H1 (cell line): ENCODE measurements at regions not wholly inside any gene's neighbourhood (a gene's known extent, or its start where the extent isn't known, plus 50 kb on each side); places are given as distances from the start of the nearest gene placed in this dataset.

Experiments used
- CTCF ChIA-PET: fragments of 300-600 bp; sonication (Branson Sonifier 250); formaldehyde crosslinking; loops from one replicate; lab custom pipeline; 2021; ENCODE audit not compliant: partially characterized antibody; lab: Charles Lee
- POLR2A ChIA-PET: fragments of 300-600 bp; sonication (Branson Sonifier 250); formaldehyde crosslinking; loops from one replicate; lab custom pipeline; 2021; ENCODE audit warnings: inconsistent platforms; ENCODE audit not compliant: partially characterized antibody; lab: Charles Lee
- DNase-seq, 2 experiments: peaks; one replicate each; pipeline versions ENCODE4 v3.0.0 to v3.0.0-alpha.2; 2010 to 2022; ENCODE audit warnings: low spot score in 2 of 2, low read depth in 1 of 2, mixed read lengths in 1 of 2
- FAIRE-seq: peaks from 2 replicates; lab custom pipeline; 2011; peaks lifted over from hg19 to GRCh38; lab: Jason Lieb, UNC
- H2AFZ ChIP-seq: 2 replicates; pipeline ENCODE4 v1.8.1; 2012; ENCODE audit warnings: low read length, inconsistent platforms
- H2AK5ac ChIP-seq: 2 replicates; pipeline ENCODE4 v1.6.1; 2013; ENCODE audit warnings: low read depth, low read length
- H2BK120ac ChIP-seq: replicated peaks from 2 replicates; pipeline ENCODE3; 2013; ENCODE audit warnings: low read depth, low read length, inconsistent platforms
- H2BK12ac ChIP-seq: 2 replicates; pipeline ENCODE4 v1.6.1; 2013; ENCODE audit warnings: low read depth, low read length
- H2BK15ac ChIP-seq: 2 replicates; pipeline ENCODE4 v1.6.1; 2013; ENCODE audit warnings: low read length
- H2BK20ac ChIP-seq: 2 replicates; pipeline ENCODE4 v1.6.1; 2013; ENCODE audit warnings: low read length
- H2BK5ac ChIP-seq: 2 replicates; pipeline ENCODE4 v1.6.1; 2013; ENCODE audit warnings: low read depth, low read length
- H3K14ac ChIP-seq: 2 replicates; pipeline ENCODE4 v1.6.1; 2013; ENCODE audit warnings: inconsistent platforms; ENCODE audit not compliant: insufficient read length
- H3K18ac ChIP-seq: 2 replicates; pipeline ENCODE4 v1.6.1; 2013; ENCODE audit warnings: low read length; ENCODE audit errors: extremely low read depth
- H3K23ac ChIP-seq: 2 replicates; pipeline ENCODE4 v1.6.1; 2013; ENCODE audit warnings: inconsistent platforms; ENCODE audit not compliant: insufficient read length
- H3K23me2 ChIP-seq: 2 replicates; pipeline ENCODE4 v1.6.1; 2013; ENCODE audit warnings: low read depth, low read length
- H3K27ac ChIP-seq: 2 replicates; pipeline ENCODE4 v1.6.1; 2011; ENCODE audit warnings: low read depth, low read length, inconsistent platforms
- H3K27me3 ChIP-seq, 4 experiments: replicated peaks in 1 of 4; 1 replicate in 1 of 4; 2 replicates in 3 of 4; pipeline versions ENCODE4 v1.6.1 to v1.8.1; 2011 to 2013; ENCODE audit warnings: low read length in 3 of 4, mild to moderate bottlenecking in 3 of 4, inconsistent platforms in 2 of 4, mixed read lengths in 2 of 4, moderate library complexity in 1 of 4; ENCODE audit not compliant: control insufficient read depth in 3 of 4, insufficient read depth in 3 of 4; ENCODE audit errors: extremely low read depth in 1 of 4
- H3K36me3 ChIP-seq, 4 experiments: 2 replicates each; pipeline versions ENCODE4 v1.6.1 to v1.8.1; 2011 to 2013; ENCODE audit warnings: mild to moderate bottlenecking in 4 of 4, low read length in 3 of 4, moderate library complexity in 2 of 4, control low read depth in 1 of 4, inconsistent platforms in 1 of 4; ENCODE audit not compliant: insufficient read depth in 4 of 4, control insufficient read depth in 2 of 4
- H3K4ac ChIP-seq: replicated peaks from 2 replicates; pipeline ENCODE3; 2013; ENCODE audit warnings: low read length, low read depth, mixed read lengths, inconsistent platforms; ENCODE audit not compliant: insufficient read length
- H3K4me1 ChIP-seq, 4 experiments: replicated peaks in 1 of 4; 1 replicate in 1 of 4; 2 replicates in 3 of 4; pipeline versions ENCODE4 v1.6.1 to v1.8.1; 2011 to 2013; ENCODE audit warnings: low read length in 3 of 4, inconsistent platforms in 2 of 4, mixed read lengths in 1 of 4; ENCODE audit not compliant: insufficient read depth in 4 of 4, control insufficient read depth in 3 of 4
- H3K4me2 ChIP-seq, 2 experiments: 2 replicates each; pipeline versions ENCODE4 v1.6.1 to v1.8.1; 2011 to 2013; ENCODE audit warnings: low read depth in 2 of 2, low read length in 2 of 2, control low read depth in 1 of 2, inconsistent platforms in 1 of 2, mild to moderate bottlenecking in 1 of 2; ENCODE audit not compliant: insufficient read depth in 1 of 2
- H3K4me3 ChIP-seq, 4 experiments: fragments of 200-600, 300-600 bp in 1 of 4; sonication (generic), shearing (Covaris generic), sonication (Bioruptor Twin) in 1 of 4; 2 replicates each; pipeline versions ENCODE4 v1.5.1 to v1.8.1; 2011 to 2016; ENCODE audit warnings: low read length in 4 of 4, low read depth in 3 of 4, control low read depth in 2 of 4, inconsistent platforms in 2 of 4, mild to moderate bottlenecking in 2 of 4, mixed read lengths in 1 of 4, moderate library complexity in 1 of 4; ENCODE audit not compliant: insufficient read depth in 2 of 4; ENCODE audit errors: extremely low read depth in 1 of 4
- H3K56ac ChIP-seq: replicated peaks from 2 replicates; pipeline ENCODE3; 2013; ENCODE audit warnings: low read depth, mild to moderate bottlenecking, mixed read lengths, low read length, inconsistent platforms; ENCODE audit not compliant: insufficient read length
- H3K79me1 ChIP-seq: 2 replicates; pipeline ENCODE4 v1.6.1; 2013; ENCODE audit warnings: low read depth, low read length, control low read depth
- H3K79me2 ChIP-seq, 2 experiments: 2 replicates each; pipeline versions ENCODE4 v1.6.1 to v1.8.1; 2012 to 2013; ENCODE audit warnings: low read length in 2 of 2, mild to moderate bottlenecking in 2 of 2, inconsistent platforms in 1 of 2; ENCODE audit not compliant: insufficient read depth in 2 of 2, control insufficient read depth in 1 of 2
- H3K9ac ChIP-seq, 4 experiments: replicated peaks in 1 of 4; 1 replicate in 1 of 4; 2 replicates in 3 of 4; pipeline versions ENCODE4 v1.6.1 to v1.8.1; 2011 to 2013; ENCODE audit warnings: low read depth in 3 of 4, low read length in 3 of 4, control low read depth in 2 of 4, mild to moderate bottlenecking in 2 of 4, moderate library complexity in 2 of 4, inconsistent platforms in 1 of 4; ENCODE audit errors: extremely low read depth in 1 of 4
- H3K9me3 ChIP-seq, 2 experiments: 2 replicates each; pipeline versions ENCODE4 v1.6.1 to v1.8.1; 2012 to 2013; ENCODE audit warnings: mild to moderate bottlenecking in 2 of 2, moderate library complexity in 2 of 2, control low read depth in 1 of 2, inconsistent platforms in 1 of 2, low read depth in 1 of 2, low read length in 1 of 2, mixed read lengths in 1 of 2; ENCODE audit not compliant: insufficient read depth in 2 of 2
- H4K20me1 ChIP-seq, 2 experiments: replicated peaks in 1 of 2; 2 replicates each; pipeline versions ENCODE3 to v1.8.1; 2011 to 2013; ENCODE audit warnings: inconsistent platforms in 2 of 2, low read length in 2 of 2, mild to moderate bottlenecking in 1 of 2; ENCODE audit not compliant: insufficient read depth in 2 of 2, control insufficient read depth in 1 of 2
- H4K5ac ChIP-seq: 2 replicates; pipeline ENCODE4 v1.6.1; 2013; ENCODE audit warnings: low read length, low read depth, mixed read lengths, inconsistent platforms; ENCODE audit not compliant: insufficient read length
- H4K8ac ChIP-seq: 2 replicates; pipeline ENCODE4 v1.8.0; 2013; ENCODE audit warnings: mild to moderate bottlenecking, moderate library complexity, low read length, inconsistent platforms; ENCODE audit not compliant: insufficient read depth; ENCODE audit errors: extremely low read depth
- H4K91ac ChIP-seq: replicated peaks from 2 replicates; pipeline ENCODE3; 2013; ENCODE audit warnings: low read length, mixed read lengths, inconsistent platforms; ENCODE audit not compliant: insufficient read length
- BRCA1 ChIP-seq: IDR thresholded peaks from 2 replicates; pipeline ENCODE4 v1.6.1; 2012; ENCODE audit warnings: low read depth, low read length, improper control_type of control experiment
- CBX8 ChIP-seq: fragments of 300-800, 300-1000 bp; sonication (generic); IDR thresholded peaks from 2 replicates; pipeline ENCODE4 v1.7.1; 2016; ENCODE audit warnings: low read depth, low read length, borderline replicate concordance
- GABPA ChIP-seq: IDR thresholded peaks from 2 replicates; pipeline ENCODE4 v1.6.1; 2011; ENCODE audit warnings: mild to moderate bottlenecking, low read length, moderate library complexity, borderline replicate concordance; ENCODE audit not compliant: insufficient read depth
- GTF2F1 ChIP-seq: IDR thresholded peaks from 2 replicates; pipeline ENCODE4 v1.6.1; 2012; ENCODE audit warnings: low read depth, low read length, improper control_type of control experiment, borderline replicate concordance
- JUN ChIP-seq: IDR thresholded peaks from 2 replicates; pipeline ENCODE4 v1.6.1; 2011; ENCODE audit warnings: low read depth, mild to moderate bottlenecking, improper control_type of control experiment, low read length
- KDM5A ChIP-seq: fragments of 200-600 bp; IDR thresholded peaks from 2 replicates; pipeline ENCODE4 v1.7.1; 2012; ENCODE audit warnings: mild to moderate bottlenecking, low read length, inconsistent platforms, mixed read lengths
- RNF2 ChIP-seq: fragments of 200-900, 300-1000 bp; sonication (generic); IDR thresholded peaks from 2 replicates; pipeline ENCODE4 v1.7.1; 2016; ENCODE audit warnings: borderline replicate concordance, low read depth, mild to moderate bottlenecking, antibody characterized with exemption, low read length; ENCODE audit not compliant: poor library complexity, severe bottlenecking; ENCODE audit errors: missing control alignments
- WGBS, 2 experiments: shearing (Covaris generic) in 1 of 2; methylation state at CpG; one replicate each; pipeline versions ENCODE4 v1.1.6 to v1.1.7; 2013 to 2015; ENCODE audit warnings: low lambda C conversion rate in 2 of 2, mixed read lengths in 2 of 2, inconsistent platforms in 1 of 2, low coverage in 1 of 2, missing lambda C conversion rate in 1 of 2; ENCODE audit not compliant: insufficient replicate concordance in 2 of 2, insufficient coverage in 1 of 2, insufficient read length in 1 of 2; ENCODE audit errors: extremely low coverage in 1 of 2, missing lambda C conversion rate in 1 of 2; 5-methylcytosine and 5-hydroxymethylcytosine counted together

DNA sequence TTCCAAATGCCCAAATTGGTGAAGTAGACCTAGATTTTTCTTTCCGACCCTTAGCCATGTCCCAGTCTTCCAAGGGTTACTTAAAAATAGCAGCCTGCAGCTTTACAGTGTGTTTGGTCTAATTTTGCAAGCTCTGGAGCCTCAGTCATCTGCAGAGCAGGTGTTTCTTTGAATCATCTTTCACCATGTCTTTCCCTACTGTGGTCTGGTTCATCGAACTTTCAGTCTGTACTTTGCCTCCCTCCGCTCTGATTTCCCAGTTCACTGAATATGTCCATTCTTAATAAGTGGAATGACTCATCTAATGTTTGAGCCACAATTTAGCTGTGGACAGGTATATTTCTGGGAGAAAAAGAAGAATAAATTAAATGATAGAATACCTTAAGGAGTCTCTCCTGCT lies 1060.7 kb downstream of the EFNA5 start:
- H3K4me1 ChIP-seq: no peaks in the 10 kb centered on the region
- no peak overlapping the region for H2BK15ac ChIP-seq
- no peak overlapping the region for H3K56ac ChIP-seq
- H2BK20ac ChIP-seq: no peak overlapping the region
- FAIRE-seq (no peak), DNase-seq (no peak)
- no peak overlapping the region for H2BK12ac ChIP-seq
- no peak overlapping the region for H4K8ac ChIP-seq
- H4K91ac ChIP-seq: no peak overlapping the region
- H2AK5ac ChIP-seq: no peak overlapping the region
- no peaks in the 10 kb centered on the region for H3K79me2 ChIP-seq
- CTCF ChIA-PET: interaction anchor here (0.7 to 1.0 kb wide), 2 partner anchors 105 to 138 kb away, joined by 3 read pairs; no protein-coding TSS in a partner anchor
- no peaks in the 10 kb centered on the region for H3K23me2 ChIP-seq
- no peak overlapping the region for H3K4ac ChIP-seq
- H3K23ac ChIP-seq: no peak overlapping the region
- H3K36me3 ChIP-seq: no peaks in the 10 kb centered on the region
- no peak overlapping the region for H2BK120ac ChIP-seq
- no peaks in the 10 kb centered on the region for H3K9me3 ChIP-seq
- H3K79me1 ChIP-seq: no peaks in the 10 kb centered on the region
- H3K4me2 ChIP-seq: no peak overlapping the region
- H2BK5ac ChIP-seq: no peak overlapping the region
- H4K20me1 ChIP-seq: no peaks in the 10 kb centered on the region
- H3K14ac ChIP-seq: no peak overlapping the region
- no peak overlapping the region for H3K18ac ChIP-seq
- H3K4me3 ChIP-seq: no peak overlapping the region
- H3K27ac ChIP-seq: no peak overlapping the region
- POLR2A ChIA-PET: no interaction called here
- no peaks in the 10 kb centered on the region for H3K27me3 ChIP-seq
- H4K5ac ChIP-seq: no peak overlapping the region
- H2AFZ ChIP-seq: no peak overlapping the region
- WGBS, 2 experiments: 93% methylated on average over 3 of the region's 3 CpGs; no CpG with 5 or more reads in 1 of the 2 experiments
- H3K9ac ChIP-seq: no peak overlapping the region
- no peak for TF ChIP-seq BRCA1
- TF ChIP-seq JUN: no peak
- no peak for TF ChIP-seq GTF2F1
- TF ChIP-seq GABPA: no peak
- TF ChIP-seq CBX8: no peak
- no peak for TF ChIP-seq RNF2
- TF ChIP-seq KDM5A: no peak
